Right lobe of liver (tissue), 4 donors: ENCODE measurements at regions not wholly inside any gene's neighbourhood (a gene's known extent, or its start where the extent isn't known, plus 50 kb on each side); places are given as distances from the start of the nearest gene placed in this dataset.

Experiments
- CTCF ChIP-seq, 4 donors: fragments of 200-600 bp in 3 of 4; fragments of 450-650 bp in 1 of 4; IDR thresholded peaks; one replicate each; pipeline versions ENCODE4 v1.5.1 to v1.8.0; 2016 to 2022; ENCODE audit warnings: antibody characterized with exemption in 4 of 4, mild to moderate bottlenecking in 2 of 4
- POLR2A ChIP-seq: fragments of 450-650 bp; IDR thresholded peaks from one replicate; pipeline ENCODE4 v1.6.1; 2017; ENCODE audit warnings: antibody characterized with exemption, mild to moderate bottlenecking
- donor health status: DM: no; HTN: no; CAD: no.
- donor health status: DM: no; HTN: no; CAD: no.
- donor health status: DM: no; HTN: yes; CAD: no.

DNA sequence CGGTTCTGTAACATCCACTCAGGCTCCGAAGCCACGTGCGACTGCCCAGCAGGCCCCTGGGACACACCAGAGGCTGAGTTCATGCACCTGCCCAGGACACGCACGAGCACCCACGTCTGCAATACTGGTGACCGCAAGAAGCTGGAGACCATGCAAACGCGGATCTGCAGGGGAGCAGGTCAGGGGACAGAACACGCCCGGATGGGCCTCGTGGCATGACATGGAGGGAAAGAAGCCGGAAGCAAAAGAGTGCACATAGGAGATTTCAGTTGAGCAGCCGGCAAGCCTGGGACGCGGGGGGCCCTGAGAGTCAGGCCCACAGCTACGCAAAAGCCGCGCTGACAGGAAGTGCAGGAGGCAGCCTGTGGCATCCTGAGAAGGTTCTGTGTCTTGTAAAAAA, 73.7 kb downstream of the FOXL3 start:
- TF ChIP-seq CTCF (IDR thresholded peaks at IDR 0.05) = no peak
- no peak for TF ChIP-seq POLR2A
